GM12874 (cell line): ENCODE measurements at regions not wholly inside any gene's neighbourhood (a gene's known extent, or its start where the extent isn't known, plus 50 kb on each side); places are given as distances from the start of the nearest gene placed in this dataset.

Experiments
- CTCF ChIP-seq: IDR thresholded peaks from 2 replicates; pipeline ENCODE4 v1.5.1; 2011; ENCODE audit warnings: low read depth, mild to moderate bottlenecking, control low read depth, low read length, moderate library complexity; ENCODE audit not compliant: insufficient read depth

- no peak for TF ChIP-seq CTCF
Measured at GRCh38 chr10:56146806-56147205, 214.3 kb downstream of the ZWINT start.

- no peak for TF ChIP-seq CTCF
Measured at GRCh38 chr10:56142092-56142728, 218.8 kb downstream of the ZWINT start.

GRCh38 chr10:56139405-56139804, 221.7 kb downstream of the ZWINT start:
- TF ChIP-seq CTCF = no peak

- TF ChIP-seq CTCF = no peak
Measured at GRCh38 chr10:56135828-56136227, 225.2 kb downstream of the ZWINT start.

GRCh38 chr10:56123247-56123646, 237.8 kb downstream of the ZWINT start:
- no peak for TF ChIP-seq CTCF

- TF ChIP-seq CTCF = no peak
Measured at GRCh38 chr10:56116684-56117083, 244.4 kb downstream of the ZWINT start.

- no peak for TF ChIP-seq CTCF
Measured at GRCh38 chr10:56109454-56109853, 251.6 kb downstream of the ZWINT start.
